ENCODE measurements at regions not wholly inside any gene's neighbourhood (a gene's known extent, or its start where the extent isn't known, plus 50 kb on each side); places are given as distances from the start of the nearest gene placed in this dataset.
A peak's percentile ranks its signal among the peaks of the same experiment; 100 is the strongest.
"Not testable (repeated sequence)": the region's sequence is repeated elsewhere in the genome, so short reads cannot be mapped to it uniquely, and the experiment has no call there.

DNA sequence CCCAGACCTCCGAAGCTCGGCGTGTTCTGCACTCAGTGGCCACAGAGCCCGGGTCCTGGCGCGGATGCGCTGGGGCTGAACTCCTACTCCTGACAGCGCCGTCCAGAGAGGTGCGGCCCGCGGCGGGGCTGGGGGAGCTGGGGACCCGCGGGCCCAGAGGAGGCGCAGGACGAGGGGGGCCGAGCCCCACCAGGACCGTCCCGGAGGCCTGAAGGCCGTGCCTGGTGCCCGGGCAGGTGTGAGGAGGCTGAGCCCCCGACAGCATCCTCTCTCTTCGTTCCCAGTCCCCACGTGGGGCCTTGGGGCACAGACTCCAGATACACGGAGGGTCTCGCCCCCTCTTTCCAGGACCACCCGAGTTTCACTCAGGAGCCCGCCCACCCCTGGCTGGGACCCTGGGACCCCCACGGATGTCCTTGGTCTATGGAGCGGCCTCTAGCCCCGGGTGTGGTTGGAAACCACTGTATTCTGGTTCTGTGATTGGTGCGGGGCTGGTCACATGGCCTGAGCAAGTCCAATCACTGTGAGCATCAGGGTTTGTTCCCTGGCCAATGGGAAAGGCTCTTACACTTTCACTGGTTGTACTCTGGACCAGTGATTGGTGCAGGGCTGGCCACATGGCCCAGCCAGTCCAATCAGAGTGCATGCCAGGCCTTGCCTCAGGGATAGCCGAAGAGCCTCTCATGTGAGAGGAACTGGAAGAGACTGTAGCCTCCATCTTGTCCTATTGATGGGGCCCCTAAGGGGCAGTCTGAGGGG lies 217.6 kb upstream of the SFSWAP start:
- DNase-seq, result no peak

DNA sequence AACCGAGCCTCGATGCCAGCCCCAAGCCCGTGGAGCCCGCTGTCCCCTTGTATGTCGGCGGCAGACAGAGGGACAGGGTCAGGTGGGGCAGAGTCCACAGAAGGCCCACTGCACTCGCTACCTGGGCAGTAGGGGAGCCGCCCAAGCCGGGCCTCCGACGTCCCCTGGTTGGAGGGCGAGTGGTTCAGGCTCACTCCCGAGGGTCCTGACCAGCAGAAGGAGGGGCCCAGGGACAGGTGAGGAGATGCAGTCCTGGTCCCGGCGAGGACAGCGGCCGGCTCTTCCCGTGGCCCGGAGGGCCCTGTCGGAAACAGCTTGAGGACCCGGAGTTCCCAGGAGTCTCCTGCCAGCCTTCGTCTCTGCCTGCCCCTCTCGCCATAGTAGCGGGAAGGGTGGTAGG lies 216.7 kb upstream of the SFSWAP start:
- no peak for DNase-seq

DNA sequence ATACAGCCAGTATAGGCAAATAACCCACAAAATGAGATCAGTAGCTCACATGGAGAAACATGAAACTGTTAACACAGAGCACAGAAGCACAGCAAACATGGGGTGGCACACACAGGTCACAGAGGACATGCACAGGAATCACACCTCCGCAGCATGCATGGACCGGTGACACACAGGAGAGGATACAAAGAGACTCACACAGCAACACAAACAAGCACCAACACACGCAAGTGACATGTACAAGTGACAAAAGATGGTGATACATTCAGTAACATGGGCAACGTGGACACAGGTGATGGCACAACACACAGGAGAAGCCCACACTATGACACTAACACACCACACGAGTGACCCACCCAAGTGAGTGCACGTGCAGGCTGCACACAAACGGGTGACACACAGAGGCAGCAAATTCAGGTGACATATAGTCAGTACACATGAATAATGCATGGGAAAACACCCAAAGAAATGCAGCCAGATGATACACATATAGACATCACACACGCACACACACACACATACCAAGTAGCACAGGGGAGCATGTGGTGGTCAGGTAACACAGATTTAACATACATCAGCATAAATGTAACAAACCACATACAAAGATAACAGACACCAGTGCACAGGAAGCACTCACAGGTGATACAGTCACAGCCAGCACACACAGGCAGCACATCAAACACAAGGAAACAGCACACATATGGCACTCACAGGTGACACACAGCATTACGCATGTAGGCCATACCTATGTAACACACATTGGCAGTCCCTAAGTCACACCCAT lies 216.0 kb upstream of the SFSWAP start:
- no peak for DNase-seq

DNA sequence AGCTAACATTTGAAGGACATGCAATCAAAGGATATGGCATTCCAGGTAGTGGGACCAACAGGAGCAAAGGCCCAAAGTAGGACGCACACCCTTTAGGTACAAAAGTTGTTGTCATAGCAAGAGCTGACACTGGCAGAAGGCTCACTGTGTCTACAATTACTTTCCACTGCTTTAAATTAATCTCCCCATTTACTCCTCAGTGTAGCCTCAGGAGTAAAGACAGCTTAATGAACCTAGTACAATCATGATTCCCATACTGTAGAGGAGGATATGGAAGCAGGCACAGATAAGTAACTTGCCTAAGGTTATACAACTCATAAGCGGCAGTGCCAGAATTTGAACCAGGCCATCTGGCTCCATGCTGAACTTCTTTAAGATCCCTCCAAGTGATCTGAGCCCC lies 212.9 kb upstream of the SFSWAP start:
- no peak for DNase-seq

DNA sequence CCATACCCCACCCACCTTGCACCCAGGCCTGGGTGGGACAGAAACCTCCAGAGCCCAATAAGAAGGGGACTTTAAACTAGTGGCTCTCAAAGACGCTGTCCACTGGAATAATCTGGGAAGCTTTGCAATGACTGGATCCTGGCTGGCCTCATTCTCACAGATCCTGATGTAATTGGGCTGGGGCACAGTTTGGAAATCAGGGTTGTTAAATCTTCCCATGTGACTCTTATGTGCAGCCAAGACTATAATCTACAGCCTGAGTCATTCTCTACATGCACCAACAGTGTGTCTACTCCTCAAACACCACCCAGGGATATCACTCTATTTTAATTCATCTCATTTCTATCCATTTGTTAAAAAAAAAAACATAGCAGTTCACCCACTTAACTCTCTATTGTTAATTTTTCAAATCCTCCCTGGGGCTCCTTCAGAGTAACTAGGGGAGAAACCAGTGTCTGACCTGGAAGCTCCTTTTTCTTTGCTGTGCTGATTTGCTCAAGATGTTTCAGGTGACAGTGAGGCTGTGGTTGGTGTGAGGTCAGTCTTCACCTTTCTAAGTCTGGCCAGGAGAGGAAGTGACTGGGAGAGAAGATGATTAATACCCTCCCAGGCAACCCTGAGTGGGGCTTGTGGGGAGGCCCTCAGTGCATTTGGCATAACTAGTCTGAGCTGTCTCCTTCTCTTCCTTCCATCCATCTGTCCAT lies 211.6 kb upstream of the SFSWAP start:
- no peak for DNase-seq

DNA sequence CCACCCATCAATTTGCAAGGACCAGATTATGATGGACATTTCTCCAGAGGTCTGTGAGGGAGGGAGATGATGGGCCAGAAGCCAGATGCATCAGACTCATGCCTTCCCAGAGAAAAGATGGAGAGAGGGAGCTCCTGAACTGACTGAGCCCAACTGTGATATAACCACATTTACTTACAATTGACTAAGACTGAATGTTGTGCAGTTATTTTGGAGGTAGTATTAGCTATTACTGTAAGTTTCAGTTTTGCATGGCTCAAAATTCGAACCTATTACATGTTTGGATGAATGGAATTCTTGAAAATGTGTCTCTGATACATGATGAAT lies 211.1 kb upstream of the SFSWAP start:
- no peak for DNase-seq

DNA sequence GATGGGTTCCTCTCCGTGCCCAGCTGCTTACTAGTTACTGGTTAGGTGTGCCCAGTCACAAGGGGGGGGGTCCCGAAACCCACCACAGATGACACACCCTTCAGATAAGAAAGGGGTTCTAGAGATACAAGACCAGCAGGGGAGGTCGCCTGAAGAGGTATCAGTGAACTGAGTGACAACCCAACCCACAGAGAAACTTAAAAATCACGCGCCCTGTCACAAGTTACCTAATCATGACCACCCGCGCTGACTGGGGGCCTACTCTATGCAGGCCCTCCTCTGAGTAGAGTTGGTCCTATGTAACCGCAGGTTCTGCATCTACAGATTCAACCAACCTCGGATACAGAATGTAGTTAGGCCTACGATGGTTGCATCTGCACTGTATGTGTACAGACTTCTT lies 210.3 kb upstream of the SFSWAP start:
- no peak for DNase-seq

DNA sequence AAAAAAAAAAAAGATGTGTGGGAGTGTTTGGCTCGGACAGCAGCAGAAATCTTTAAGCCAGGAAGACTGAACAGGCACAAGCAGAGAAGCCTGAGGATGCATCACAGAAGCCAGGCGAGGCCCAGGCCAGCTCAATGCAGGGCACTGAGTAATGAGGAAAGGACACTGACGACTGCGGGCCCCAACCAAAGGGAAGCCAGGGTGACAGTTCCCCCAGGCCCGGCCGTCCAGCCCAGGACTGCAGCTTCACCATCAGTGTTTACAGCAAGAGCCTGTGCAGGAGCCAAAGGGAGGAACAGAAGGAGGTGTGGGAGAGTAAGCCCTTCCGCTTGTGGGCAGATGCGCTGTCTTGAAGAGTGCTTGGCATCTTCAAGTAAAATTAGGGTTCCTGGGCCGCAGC lies 205.3 kb upstream of the SFSWAP start:
- no peak for DNase-seq

DNA sequence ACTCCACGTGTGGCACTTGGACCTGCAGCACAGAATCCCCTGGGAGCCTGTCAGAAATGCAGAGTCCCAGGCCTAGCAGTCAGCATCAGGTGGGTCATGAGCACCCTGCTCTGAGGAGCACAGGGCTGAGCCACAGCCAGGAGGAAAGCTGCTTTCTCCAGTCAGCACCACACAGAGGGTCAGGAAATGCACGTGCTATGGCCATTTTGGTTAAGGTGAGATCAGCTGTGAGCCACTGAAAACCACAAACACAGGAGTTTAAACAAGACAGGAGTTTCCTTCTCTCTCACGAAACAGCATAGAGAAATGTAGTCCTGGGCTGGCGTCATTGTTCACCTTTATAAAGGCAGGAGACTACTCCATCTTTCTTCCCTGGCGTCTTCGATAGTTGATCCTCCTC lies 204.5 kb upstream of the SFSWAP start:
- DNase-seq, result no peak

DNA sequence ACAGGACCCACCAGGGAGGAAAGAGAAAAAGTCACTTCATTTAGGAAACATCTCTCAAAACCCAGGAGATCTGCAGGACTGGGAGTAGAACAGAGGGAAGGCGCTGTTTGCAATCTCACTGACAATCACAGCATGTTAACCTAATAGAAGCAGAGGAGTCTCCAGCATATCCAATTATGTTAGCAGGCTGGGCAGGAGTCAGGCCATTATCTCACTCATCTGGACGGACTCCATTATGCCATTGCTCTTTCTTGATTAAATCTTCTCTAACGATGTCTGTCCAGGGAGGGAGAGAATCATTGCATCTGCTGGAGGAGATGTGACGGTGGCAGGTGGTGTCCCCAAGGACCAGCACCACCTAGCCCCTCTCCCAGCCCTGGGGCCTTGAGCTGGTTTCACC lies 203.8 kb upstream of the SFSWAP start:
- DNase-seq, result no peak

DNA sequence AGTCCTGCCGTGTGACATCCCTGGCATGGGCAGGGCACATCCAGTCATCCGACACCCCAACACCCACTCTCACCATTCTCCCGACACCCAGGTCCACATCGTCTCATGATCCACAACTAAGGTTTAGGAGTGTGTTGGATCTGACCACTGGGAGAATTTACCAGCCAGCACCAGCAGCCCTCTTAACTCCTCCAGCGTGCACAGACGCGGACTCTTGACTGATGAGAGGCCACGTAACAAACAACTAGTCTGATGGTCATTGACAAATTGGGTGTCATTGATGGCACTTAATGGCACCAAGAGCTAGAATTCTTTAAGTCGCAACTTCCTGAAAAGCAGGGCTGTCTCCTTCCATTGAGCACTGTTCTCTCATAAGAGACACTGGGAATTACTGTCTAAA lies 203.0 kb upstream of the SFSWAP start:
- no peak for DNase-seq

DNA sequence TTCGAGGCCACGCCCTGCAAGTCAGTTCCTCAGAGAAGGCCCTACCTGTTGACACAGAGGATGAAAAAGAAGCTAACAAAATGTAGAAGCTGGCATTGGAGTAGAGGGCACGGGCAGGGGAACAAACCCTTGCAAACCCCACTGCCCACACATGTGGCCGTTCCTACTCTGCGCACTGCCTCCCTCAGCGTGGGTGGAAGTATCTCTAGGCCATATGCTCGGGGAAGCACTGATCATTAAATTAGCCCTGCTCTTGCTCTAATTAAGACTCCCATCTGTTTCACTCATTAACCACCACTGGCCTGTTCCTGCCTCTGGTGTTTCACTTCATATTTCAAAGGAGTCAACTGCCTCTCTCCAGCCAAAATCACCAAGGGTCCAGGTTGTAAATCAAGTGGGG lies 201.2 kb upstream of the SFSWAP start:
- no peak for DNase-seq

DNA sequence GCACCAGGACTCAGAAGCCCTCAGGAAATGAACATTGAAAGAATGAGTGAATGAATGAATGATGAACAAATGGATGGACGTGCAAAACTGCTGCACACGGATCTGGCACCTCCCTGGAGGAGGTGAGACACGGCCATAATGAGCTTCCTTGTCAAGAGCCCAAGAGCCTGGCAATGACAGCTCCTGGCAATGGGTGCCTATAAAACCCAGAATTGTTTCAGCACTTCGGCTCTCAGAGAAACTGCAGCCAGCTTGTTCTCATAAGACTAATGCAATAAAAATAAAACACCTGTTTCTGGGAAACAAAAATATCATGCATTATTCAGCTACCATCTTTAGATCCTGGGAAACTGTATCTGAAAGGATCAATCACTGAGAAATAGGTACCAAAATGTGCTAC lies 200.5 kb upstream of the SFSWAP start:
- no peak for DNase-seq

DNA sequence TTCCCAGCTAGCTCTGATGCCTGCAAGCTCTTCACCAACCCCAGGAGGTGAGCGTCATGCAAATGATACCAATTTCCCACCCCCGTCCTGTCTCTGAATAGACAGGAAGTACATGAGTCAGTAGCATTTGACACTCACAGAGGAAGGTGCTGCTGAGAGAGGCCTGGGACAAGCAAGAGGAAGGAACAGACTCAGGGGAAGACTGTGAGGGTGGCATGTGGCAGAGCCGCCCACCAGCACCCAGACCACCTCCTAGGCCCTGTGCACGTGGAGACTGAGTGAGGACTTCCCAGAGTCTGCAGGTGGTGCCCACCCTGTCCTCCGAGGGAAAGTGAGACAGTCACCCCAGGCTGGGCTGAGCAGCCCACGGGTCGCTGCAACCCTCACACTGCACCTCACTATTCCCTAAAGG lies 199.5 kb upstream of the SFSWAP start:
- DNase-seq, result peak; percentile 40 to 60

DNA sequence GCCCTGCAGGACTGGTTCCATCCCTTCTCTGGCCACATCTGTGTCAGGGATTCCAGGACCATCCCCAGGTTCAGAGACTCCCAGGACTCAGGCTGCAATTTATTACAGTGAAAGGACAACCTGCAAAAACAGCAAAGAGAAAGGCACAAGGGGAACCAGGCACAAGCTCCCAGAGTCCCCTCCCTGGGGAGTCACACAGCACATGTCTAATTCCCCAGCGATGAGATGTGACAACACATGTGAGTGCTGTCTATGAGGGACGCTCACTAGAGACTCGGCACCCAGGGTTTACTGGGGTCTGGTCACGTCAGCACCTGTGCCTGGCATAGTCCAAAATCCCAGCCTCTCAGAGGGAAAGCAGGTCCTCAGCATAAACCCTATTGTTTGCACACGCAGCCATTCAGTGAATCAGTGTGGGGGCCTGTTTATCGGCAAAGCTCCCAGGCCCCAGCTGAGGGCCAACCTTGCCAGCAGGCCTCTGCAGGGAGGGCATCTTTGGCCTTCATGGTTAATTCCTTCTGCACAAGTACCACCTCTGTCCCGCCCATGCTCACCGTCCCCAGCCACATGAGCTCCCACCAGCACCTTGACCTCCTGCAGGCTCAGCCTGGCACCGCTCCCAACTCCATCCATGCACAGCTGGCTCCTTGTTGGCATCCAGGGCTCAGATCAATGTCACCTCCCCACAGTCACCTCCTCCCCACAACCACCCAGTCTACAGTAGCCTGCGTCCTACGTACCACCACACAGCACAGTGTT lies 198.9 kb upstream of the SFSWAP start:
- DNase-seq, result no peak

DNA sequence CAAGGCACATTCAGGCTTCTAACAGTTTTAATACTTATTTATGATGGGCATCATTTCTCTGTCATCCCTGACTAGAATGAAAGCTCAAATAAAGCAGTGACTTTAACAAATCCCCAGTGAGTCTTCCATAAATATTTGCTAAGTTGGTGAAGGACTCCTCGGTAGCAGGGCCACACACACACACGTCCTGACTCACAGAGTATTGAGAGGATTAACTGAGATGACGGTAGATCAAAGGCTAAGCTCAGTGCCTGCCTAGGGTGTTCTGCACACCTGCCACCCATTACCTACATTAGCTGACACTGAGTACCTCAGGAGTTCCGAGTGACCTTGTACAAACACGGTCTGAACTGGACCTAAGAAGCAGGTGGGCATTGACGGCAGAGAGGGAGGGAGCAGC lies 197.3 kb upstream of the SFSWAP start:
- no peak for DNase-seq

DNA sequence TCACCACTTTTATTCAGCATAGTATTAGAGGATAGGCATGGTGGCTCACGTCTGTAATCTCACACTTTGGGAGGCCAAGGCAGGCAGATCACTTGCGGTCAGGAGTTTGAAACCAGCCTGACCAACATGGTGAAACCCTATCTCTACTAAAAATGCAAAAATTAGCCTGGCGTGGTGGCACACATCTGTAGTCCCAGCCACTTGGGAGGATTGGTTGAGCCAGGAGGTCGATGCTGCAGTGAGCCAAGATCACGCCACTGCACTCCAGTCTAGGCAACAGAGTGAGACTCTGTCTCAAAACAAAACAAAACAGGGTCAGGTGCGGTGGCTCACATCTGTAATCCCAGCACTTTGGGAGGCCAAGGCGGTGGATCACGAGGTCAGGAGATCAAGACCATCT lies 190.3 kb upstream of the SFSWAP start:
- DNase-seq, result not testable (repeated sequence)

DNA sequence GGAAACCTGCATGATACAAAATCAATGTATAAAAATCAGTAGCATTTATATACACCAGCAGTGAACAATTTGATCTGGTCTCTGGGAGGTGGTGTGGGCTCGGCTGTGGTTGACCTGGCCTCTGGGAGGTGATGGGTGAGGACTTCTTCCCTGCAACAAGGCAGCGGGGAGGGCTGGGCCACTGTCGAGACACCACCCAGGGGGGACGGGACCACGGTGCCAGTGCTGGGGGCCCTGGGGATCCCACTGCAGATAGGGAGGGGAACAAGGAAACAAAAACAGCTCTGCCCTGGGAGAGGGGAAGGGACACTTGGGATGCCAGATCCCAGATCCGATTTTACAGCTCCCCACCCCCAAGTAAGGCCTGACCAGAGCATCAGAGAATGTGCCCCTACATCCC lies 189.6 kb upstream of the SFSWAP start:
- DNase-seq, result no peak

DNA sequence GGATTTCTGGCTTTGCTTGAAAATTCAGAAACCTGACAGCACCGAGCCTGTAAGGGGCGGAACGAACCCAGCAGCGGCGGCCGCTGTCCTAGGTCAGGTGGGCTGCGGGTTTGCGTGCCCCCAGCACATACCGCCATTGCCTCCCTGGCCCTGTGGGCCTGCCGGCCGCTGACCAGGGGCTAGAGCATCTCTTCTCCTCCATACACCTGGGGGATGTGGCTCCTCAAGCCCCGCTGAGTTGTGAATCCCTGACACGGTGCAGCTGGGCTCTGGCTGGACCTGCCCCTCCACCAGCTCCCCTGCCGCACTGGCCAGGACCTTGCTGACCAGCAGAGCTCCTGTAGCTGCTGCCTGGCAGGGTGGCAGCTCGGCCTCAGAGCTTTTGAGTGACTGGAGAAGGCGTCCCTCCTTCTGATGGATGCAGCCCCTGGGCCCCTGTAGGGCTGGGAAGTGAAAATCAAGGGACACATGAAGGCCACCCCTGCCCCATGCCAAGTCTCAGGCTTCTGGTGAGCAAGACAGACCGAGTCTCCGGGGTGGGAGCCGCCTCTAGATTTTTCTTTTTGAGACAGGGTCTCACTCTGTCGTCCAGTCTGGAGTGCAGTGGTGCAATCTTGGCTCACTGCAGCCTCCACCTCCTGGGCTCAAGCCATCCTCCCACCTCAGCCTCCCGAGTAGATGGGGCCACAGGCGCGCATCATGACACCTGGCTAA lies 184.9 kb upstream of the SFSWAP start:
- DNase-seq, result no peak

DNA sequence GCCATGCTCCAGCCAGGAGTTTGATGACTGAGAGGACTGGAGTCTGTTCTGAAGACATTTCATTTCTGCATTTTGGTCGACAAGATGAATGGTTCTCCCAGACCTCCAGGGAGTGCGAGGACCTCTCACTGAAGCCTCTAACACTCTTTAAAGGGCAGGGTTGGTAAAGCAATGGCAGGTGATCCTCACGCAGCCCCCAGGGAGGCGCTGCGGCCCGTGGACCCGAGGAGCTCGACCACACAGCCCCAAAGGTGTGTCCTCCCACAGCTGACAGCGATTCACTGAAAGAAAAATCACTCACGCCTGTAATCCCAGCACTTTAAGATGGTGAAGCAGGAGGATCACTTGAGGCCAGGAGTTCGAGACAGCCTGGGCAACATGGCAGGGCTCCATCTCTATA lies 183.8 kb upstream of the SFSWAP start:
- DNase-seq, result no peak

DNA sequence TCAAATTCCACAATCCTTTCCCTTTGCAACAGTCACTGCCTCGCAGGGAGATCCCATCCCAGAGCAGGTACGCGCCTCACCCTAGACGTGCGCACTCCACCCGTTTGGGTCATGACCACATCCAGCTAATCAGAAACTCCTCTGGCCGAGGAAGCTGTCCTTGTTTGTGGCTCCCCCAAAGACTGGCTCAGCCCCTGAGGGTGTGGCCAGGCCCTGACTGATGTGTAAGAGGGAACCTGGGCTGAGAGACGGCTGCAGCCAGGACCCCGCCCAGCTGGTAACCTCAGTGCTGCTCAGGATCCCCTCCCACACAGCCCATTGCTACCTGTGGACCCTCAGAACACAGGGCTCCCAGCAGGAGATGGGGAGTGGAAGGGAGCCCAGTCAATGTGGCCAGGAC lies 183.2 kb upstream of the SFSWAP start:
- DNase-seq, result no peak

DNA sequence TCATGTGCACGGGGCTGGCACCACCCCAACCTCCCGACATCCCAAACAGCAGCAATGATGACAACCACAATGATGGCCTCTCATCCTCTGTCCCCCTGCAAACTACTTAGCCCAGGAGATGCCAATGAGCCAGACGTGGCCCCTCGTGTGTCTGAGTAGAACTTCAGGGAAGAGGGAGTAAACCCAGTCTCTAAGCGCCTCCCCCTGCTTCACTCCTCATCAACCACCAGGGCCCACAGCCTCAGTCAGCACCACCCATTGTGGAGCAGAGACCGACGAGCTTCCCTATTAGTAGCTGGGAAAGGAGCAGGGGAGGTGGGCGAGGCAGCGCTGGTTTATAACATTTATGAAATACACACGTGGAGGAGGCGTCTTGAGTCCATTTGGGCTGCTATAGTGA lies 182.7 kb upstream of the SFSWAP start:
- no peak for DNase-seq

DNA sequence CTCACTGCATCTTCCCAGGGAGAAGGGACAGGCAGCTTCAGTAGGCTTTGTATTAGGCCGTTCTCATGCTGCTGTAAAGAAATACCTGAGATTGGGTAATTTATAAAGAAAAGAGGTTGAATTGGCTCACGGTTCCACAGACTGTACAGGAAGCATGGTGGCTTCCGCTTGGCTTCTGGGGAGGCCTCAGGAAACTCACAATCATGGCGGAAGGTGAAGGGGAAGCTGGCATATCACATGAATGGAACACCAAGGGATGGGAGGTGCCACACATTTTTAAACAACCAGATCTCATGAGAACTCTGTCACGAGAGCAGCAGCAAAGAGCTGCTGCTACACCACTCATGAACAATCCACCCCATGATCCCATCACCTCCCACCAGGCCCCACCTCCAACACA lies 182.2 kb upstream of the SFSWAP start:
- DNase-seq, result no peak

Measured in CD4-positive, alpha-beta T cell treated with Interferon alpha-2 for 1 hour (primary cell).